Liver (tissue), 3 donors: ENCODE measurements at regions not wholly inside any gene's neighbourhood (a gene's known extent, or its start where the extent isn't known, plus 50 kb on each side); places are given as distances from the start of the nearest gene placed in this dataset.

Experiments
- FOXA1 ChIP-seq: IDR thresholded peaks from 2 replicates; pipeline ENCODE4 v1.6.1; 2016; ENCODE audit warnings: antibody characterized with exemption
- JUND ChIP-seq, 2 donors: IDR thresholded peaks; 2 replicates each; pipeline ENCODE4 v1.6.1; 2016; ENCODE audit warnings: antibody characterized with exemption in 2 of 2
- NR2F2 ChIP-seq: IDR thresholded peaks from 2 replicates; pipeline ENCODE4 v1.6.1; 2016; ENCODE audit warnings: antibody characterized with exemption
- RAD21 ChIP-seq, 2 donors: IDR thresholded peaks; 2 replicates each; pipeline ENCODE4 v1.6.1; 2016; ENCODE audit warnings: antibody characterized with exemption in 2 of 2, mild to moderate bottlenecking in 2 of 2
- YY1 ChIP-seq: IDR thresholded peaks from 2 replicates; pipeline ENCODE4 v1.6.1; 2016; ENCODE audit warnings: antibody characterized with exemption, mild to moderate bottlenecking
- TF ChIP-seq, protein P1 (sequence below): fragments of 150-350 bp; IDR thresholded peaks from 2 replicates; pipeline ENCODE4 v1.5.1; 2017; ENCODE audit warnings: improper control_type of control experiment, low read depth, low read length; ENCODE audit not compliant: missing input control
- donor health status: healthy.
- donor health status: healthy.

DNA sequence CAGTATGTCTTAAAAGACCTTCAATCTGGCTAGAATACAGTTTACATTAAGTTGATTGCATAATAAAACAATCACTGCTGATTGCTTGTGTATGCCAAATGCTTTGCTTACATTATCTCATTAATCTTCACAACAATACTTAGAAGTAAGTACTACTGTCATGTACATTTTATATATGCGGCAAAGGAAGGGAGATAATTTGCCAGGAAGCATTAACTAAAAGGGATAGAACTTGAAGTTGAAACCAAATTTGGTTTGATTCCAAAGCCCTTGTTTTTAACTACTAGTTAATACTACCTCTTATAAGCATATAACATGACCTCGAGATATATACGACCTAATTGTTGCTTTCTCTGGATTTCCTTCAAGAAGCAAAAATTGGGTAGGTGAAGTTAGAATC lies 155.8 kb downstream of the NTMT2 start:
- TF ChIP-seq, protein P1, sequence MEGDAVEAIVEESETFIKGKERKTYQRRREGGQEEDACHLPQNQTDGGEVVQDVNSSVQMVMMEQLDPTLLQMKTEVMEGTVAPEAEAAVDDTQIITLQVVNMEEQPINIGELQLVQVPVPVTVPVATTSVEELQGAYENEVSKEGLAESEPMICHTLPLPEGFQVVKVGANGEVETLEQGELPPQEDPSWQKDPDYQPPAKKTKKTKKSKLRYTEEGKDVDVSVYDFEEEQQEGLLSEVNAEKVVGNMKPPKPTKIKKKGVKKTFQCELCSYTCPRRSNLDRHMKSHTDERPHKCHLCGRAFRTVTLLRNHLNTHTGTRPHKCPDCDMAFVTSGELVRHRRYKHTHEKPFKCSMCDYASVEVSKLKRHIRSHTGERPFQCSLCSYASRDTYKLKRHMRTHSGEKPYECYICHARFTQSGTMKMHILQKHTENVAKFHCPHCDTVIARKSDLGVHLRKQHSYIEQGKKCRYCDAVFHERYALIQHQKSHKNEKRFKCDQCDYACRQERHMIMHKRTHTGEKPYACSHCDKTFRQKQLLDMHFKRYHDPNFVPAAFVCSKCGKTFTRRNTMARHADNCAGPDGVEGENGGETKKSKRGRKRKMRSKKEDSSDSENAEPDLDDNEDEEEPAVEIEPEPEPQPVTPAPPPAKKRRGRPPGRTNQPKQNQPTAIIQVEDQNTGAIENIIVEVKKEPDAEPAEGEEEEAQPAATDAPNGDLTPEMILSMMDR = no peak
- TF ChIP-seq FOXA1 (no peak), RAD21 (IDR thresholded peaks at IDR 0.05) (no peak), YY1 (no peak), NR2F2 (no peak), JUND (IDR thresholded peaks at IDR 0.05) (no peak)
